PC-9 (cell line): ENCODE measurements at regions not wholly inside any gene's neighbourhood (a gene's known extent, or its start where the extent isn't known, plus 50 kb on each side); places are given as distances from the start of the nearest gene placed in this dataset.

Experiments
- EZH2 ChIP-seq: fragments of 200-600 bp; sonication (generic); IDR thresholded peaks from 2 replicates; pipeline ENCODE4 v1.8.0; 2017; ENCODE audit warnings: antibody characterized with exemption, low read depth
- TF ChIP-seq, protein P1 (sequence below): fragments of 200-600 bp; sonication (generic); conservative IDR thresholded peaks from 2 replicates; pipeline ENCODE4 v1.6.1; 2017; ENCODE audit warnings: mixed run types, antibody characterized with exemption, mild to moderate bottlenecking, moderate library complexity

DNA sequence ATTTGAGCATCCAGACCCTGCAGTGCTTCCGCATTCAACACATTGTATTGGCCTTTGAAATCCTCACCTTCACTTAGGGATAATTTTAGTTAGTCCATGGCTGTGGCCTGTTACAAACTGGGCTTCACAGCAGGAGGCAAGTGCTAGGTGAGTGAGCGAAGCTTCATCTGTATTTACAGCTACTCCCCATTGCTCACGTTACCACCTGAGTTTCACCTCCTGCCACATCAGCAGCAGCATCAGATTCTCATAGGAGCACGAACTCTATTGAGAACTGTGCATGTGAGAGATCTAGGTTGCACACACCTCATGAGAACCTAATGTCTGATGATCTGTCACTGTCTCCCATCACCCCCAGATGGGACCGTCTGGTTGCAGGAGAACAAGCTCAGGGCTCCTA lies 222.1 kb upstream of the NR2F2 start:
- TF ChIP-seq EZH2 = no peak
- TF ChIP-seq, protein P1, sequence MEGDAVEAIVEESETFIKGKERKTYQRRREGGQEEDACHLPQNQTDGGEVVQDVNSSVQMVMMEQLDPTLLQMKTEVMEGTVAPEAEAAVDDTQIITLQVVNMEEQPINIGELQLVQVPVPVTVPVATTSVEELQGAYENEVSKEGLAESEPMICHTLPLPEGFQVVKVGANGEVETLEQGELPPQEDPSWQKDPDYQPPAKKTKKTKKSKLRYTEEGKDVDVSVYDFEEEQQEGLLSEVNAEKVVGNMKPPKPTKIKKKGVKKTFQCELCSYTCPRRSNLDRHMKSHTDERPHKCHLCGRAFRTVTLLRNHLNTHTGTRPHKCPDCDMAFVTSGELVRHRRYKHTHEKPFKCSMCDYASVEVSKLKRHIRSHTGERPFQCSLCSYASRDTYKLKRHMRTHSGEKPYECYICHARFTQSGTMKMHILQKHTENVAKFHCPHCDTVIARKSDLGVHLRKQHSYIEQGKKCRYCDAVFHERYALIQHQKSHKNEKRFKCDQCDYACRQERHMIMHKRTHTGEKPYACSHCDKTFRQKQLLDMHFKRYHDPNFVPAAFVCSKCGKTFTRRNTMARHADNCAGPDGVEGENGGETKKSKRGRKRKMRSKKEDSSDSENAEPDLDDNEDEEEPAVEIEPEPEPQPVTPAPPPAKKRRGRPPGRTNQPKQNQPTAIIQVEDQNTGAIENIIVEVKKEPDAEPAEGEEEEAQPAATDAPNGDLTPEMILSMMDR = no peak
